BJ (cell line): ENCODE measurements at regions not wholly inside any gene's neighbourhood (a gene's known extent, or its start where the extent isn't known, plus 50 kb on each side); places are given as distances from the start of the nearest gene placed in this dataset.

ENCODE experiments used
- CTCF ChIA-PET: fragments of 350-600 bp; formaldehyde crosslinking; extraction: SDS; loops from one replicate; lab custom pipeline; 2021; ENCODE audit warnings: antibody characterized with exemption, inconsistent platforms; lab: Yijun Ruan, JAX
- POLR2A ChIA-PET: fragments of 300-600 bp; sonication (Branson Sonifier 250); formaldehyde crosslinking; extraction: SDS; loops from one replicate; lab custom pipeline; 2021; ENCODE audit warnings: antibody characterized with exemption; lab: Charles Lee
- DNase-seq: peaks from one replicate; pipeline ENCODE4 v3.0.0-alpha.2; 2011; ENCODE audit warnings: low read depth
- H3K27me3 ChIP-seq: 2 replicates; pipeline ENCODE4 v1.6.0; 2011; ENCODE audit warnings: low read length; ENCODE audit not compliant: control insufficient read depth, insufficient read depth
- H3K36me3 ChIP-seq: 2 replicates; pipeline ENCODE4 v1.5.1; 2011; ENCODE audit warnings: low read length; ENCODE audit not compliant: control insufficient read depth, insufficient read depth
- H3K4me3 ChIP-seq: 2 replicates; pipeline ENCODE4 v1.5.1; 2011; ENCODE audit warnings: low read depth, mild to moderate bottlenecking, control low read depth, low read length
- CTCF ChIP-seq: IDR thresholded peaks from 2 replicates; pipeline ENCODE4 v1.5.1; 2011; ENCODE audit warnings: low read depth, mild to moderate bottlenecking, control low read depth, inconsistent platforms, low read length, moderate library complexity; ENCODE audit not compliant: insufficient read depth

- DNase-seq, result no peak
- H3K4me3 ChIP-seq, result no peak overlapping the region
- POLR2A ChIA-PET, result no interaction called here
- no peaks in the 10 kb centered on the region for H3K27me3 ChIP-seq
- H3K36me3 ChIP-seq, result no peaks in the 10 kb centered on the region
- no peak for TF ChIP-seq CTCF
- CTCF ChIA-PET, result no interaction called here
Measured at GRCh38 chr5:156148301-156148700, 178.7 kb upstream of the SGCD start.

GRCh38 chr5:156149213-156149612 lies 177.8 kb upstream of the SGCD start:
- Histone ChIP-seq H3K27me3 (no peaks in the 10 kb centered on the region), H3K4me3 (no peak overlapping the region), H3K36me3 (no peaks in the 10 kb centered on the region)
- POLR2A ChIA-PET, result interaction anchor here (0.6 kb wide), 2 partner anchors 45 to 262 kb away, joined by 4 read pairs; no protein-coding TSS in a partner anchor
- CTCF ChIA-PET, result no interaction called here
- no peak for DNase-seq
- TF ChIP-seq CTCF, result no peak

GRCh38 chr5:156153602-156154001 lies 173.4 kb upstream of the SGCD start:
- DNase-seq, result no peak
- H3K27me3 ChIP-seq, result no peaks in the 10 kb centered on the region
- CTCF ChIA-PET, result interaction anchor here (0.5 kb wide), 1 partner anchor 54 kb away, joined by 3 read pairs; no protein-coding TSS in a partner anchor
- TF ChIP-seq CTCF, result no peak
- H3K36me3 ChIP-seq, result no peaks in the 10 kb centered on the region
- POLR2A ChIA-PET, result no interaction called here
- H3K4me3 ChIP-seq, result no peak overlapping the region

GRCh38 chr5:156154757-156155156 lies 172.2 kb upstream of the SGCD start:
- ChIA-PET CTCF (interaction anchor here (0.7 kb wide), 1 partner anchor 675 kb away, joined by 3 read pairs; no protein-coding TSS in a partner anchor), POLR2A (no interaction called here)
- Histone ChIP-seq H3K36me3 (no peaks in the 10 kb centered on the region), H3K27me3 (no peaks in the 10 kb centered on the region), H3K4me3 (no peak overlapping the region)
- TF ChIP-seq CTCF, result no peak
- DNase-seq, result no peak

GRCh38 chr5:156155598-156155997 lies 171.4 kb upstream of the SGCD start:
- DNase-seq, result no peak
- H3K4me3 ChIP-seq, result no peak overlapping the region
- ChIA-PET POLR2A (no interaction called here), CTCF (interaction anchor here (0.7 kb wide), 1 partner anchor 59 kb away, joined by 3 read pairs; no protein-coding TSS in a partner anchor)
- no peaks in the 10 kb centered on the region for H3K27me3 ChIP-seq
- no peak for TF ChIP-seq CTCF
- H3K36me3 ChIP-seq, result no peaks in the 10 kb centered on the region
